ENCODE measurements at regions not wholly inside any gene's neighbourhood (a gene's known extent, or its start where the extent isn't known, plus 50 kb on each side); places are given as distances from the start of the nearest gene placed in this dataset.

- no peaks in the 10 kb centered on the region for H3K36me3 Mint-ChIP-seq
- H3K9me3 Mint-ChIP-seq = peaks cover 4% of the 10 kb centered on the region
- H3K27me3 Mint-ChIP-seq (ENCODE audit: low read depth) = no peaks in the 10 kb centered on the region
- no peak for TF ChIP-seq CTCF (IDR thresholded peaks at IDR 0.05; ENCODE audit: unreplicated experiment)
- H3K27ac Mint-ChIP-seq = peak overlapping the region; percentile 35
- no peak overlapping the region for H3K4me3 Mint-ChIP-seq
- no peak for DNase-seq (ENCODE audit: low spot score in 2 of 2, unreplicated experiment in 2 of 2)
- peaks cover 40% of the 10 kb centered on the region for H3K4me1 Mint-ChIP-seq
Observed at GRCh38 chr2:138276339-138276738, 225.2 kb upstream of the SPOPL start.

GRCh38 chr2:138277062-138277461 lies 224.5 kb upstream of the SPOPL start:
- H3K4me1 Mint-ChIP-seq = peaks cover 39% of the 10 kb centered on the region

GRCh38 chr2:138279871-138280270 lies 221.7 kb upstream of the SPOPL start:
- H3K27me3 Mint-ChIP-seq (ENCODE audit: low read depth) = no peaks in the 10 kb centered on the region
- no peaks in the 10 kb centered on the region for H3K9me3 Mint-ChIP-seq
- H3K36me3 Mint-ChIP-seq = no peaks in the 10 kb centered on the region
- TF ChIP-seq CTCF (IDR thresholded peaks at IDR 0.05; ENCODE audit: unreplicated experiment) = no peak
- H3K27ac Mint-ChIP-seq = no peak overlapping the region
- DNase-seq (ENCODE audit: low spot score in 2 of 2, unreplicated experiment in 2 of 2) = no peak
- H3K4me1 Mint-ChIP-seq = peaks cover 24% of the 10 kb centered on the region
- no peak overlapping the region for H3K4me3 Mint-ChIP-seq

More at GRCh38 chr2:138277062-138277461, 224.5 kb upstream of the SPOPL start:
- Mint-ChIP-seq H3K9me3 (peaks cover 4% of the 10 kb centered on the region), H3K27ac (no peak overlapping the region), H3K36me3 (no peaks in the 10 kb centered on the region), H3K4me3 (no peak overlapping the region), H3K27me3 (ENCODE audit: low read depth) (no peaks in the 10 kb centered on the region)
- no peak for DNase-seq (ENCODE audit: low spot score in 2 of 2, unreplicated experiment in 2 of 2)
- TF ChIP-seq CTCF (IDR thresholded peaks at IDR 0.05; ENCODE audit: unreplicated experiment) = no peak

- Mint-ChIP-seq H3K4me1 (peaks cover 12% of the 10 kb centered on the region), H3K9me3 (peaks cover 8% of the 10 kb centered on the region), H3K27ac (no peak overlapping the region), H3K27me3 (ENCODE audit: low read depth) (no peaks in the 10 kb centered on the region), H3K36me3 (peaks cover 4% of the 10 kb centered on the region), H3K4me3 (no peak overlapping the region)
- no peak for TF ChIP-seq CTCF (IDR thresholded peaks at IDR 0.05; ENCODE audit: unreplicated experiment)
- no peak for DNase-seq (ENCODE audit: low spot score in 2 of 2, unreplicated experiment in 2 of 2)
Observed at GRCh38 chr2:138280999-138281695, 220.4 kb upstream of the SPOPL start.

- Mint-ChIP-seq H3K4me1 (peaks cover 3% of the 10 kb centered on the region), H3K27ac (no peak overlapping the region), H3K27me3 (ENCODE audit: low read depth) (no peaks in the 10 kb centered on the region), H3K4me3 (no peak overlapping the region), H3K36me3 (peaks cover 4% of the 10 kb centered on the region), H3K9me3 (peaks cover 17% of the 10 kb centered on the region)
- no peak for TF ChIP-seq CTCF (IDR thresholded peaks at IDR 0.05; ENCODE audit: unreplicated experiment)
- no peak for DNase-seq (ENCODE audit: low spot score in 2 of 2, unreplicated experiment in 2 of 2)
Observed at GRCh38 chr2:138282014-138282672, 219.4 kb upstream of the SPOPL start.
